ENCODE measurements at regions not wholly inside any gene's neighbourhood (a gene's known extent, or its start where the extent isn't known, plus 50 kb on each side); places are given as distances from the start of the nearest gene placed in this dataset.

- peak; percentile 85 for TF ChIP-seq CTCF (IDR thresholded peaks at IDR 0.05)
- TF ChIP-seq ZFX (IDR thresholded peaks at IDR 0.05; ENCODE audit: borderline replicate concordance): no peak
Measured at GRCh38 chr5:52007230-52007858, 624.1 kb downstream of the ISL1 start.
